ENCODE measurements at regions not wholly inside any gene's neighbourhood (a gene's known extent, or its start where the extent isn't known, plus 50 kb on each side); places are given as distances from the start of the nearest gene placed in this dataset.

DNA sequence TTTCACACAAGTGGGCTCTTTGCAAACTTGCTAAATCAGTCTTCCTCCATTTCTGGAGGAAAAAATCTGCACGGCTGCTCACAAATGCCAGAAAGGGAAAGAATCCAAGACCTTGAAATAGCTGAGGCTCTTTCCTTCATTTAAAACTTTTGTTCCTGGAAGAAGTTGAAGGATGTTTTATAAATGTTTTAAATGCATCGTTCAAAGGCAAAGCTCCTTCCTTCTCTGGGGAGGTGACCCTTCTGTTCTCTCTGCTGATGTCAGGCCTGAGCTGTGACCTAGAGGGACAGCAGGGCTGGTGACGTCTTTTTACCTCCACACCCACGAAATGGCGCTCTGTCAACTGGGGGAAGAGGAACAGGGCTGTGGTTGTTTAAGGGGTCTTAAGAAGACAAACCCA lies 376.4 kb upstream of the ZNF507 start:
- DNase-seq (ENCODE audit: low spot score) = no peak
- TF ChIP-seq, protein P1, sequence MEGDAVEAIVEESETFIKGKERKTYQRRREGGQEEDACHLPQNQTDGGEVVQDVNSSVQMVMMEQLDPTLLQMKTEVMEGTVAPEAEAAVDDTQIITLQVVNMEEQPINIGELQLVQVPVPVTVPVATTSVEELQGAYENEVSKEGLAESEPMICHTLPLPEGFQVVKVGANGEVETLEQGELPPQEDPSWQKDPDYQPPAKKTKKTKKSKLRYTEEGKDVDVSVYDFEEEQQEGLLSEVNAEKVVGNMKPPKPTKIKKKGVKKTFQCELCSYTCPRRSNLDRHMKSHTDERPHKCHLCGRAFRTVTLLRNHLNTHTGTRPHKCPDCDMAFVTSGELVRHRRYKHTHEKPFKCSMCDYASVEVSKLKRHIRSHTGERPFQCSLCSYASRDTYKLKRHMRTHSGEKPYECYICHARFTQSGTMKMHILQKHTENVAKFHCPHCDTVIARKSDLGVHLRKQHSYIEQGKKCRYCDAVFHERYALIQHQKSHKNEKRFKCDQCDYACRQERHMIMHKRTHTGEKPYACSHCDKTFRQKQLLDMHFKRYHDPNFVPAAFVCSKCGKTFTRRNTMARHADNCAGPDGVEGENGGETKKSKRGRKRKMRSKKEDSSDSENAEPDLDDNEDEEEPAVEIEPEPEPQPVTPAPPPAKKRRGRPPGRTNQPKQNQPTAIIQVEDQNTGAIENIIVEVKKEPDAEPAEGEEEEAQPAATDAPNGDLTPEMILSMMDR (IDR thresholded peaks at IDR 0.05) = no peak
- no peak overlapping the region for H3K4me3 Mint-ChIP-seq (ENCODE audit: unreplicated experiment)
- no peaks in the 10 kb centered on the region for H3K4me1 Mint-ChIP-seq (ENCODE audit: low read depth)
- H3K9me3 Mint-ChIP-seq (ENCODE audit: low read depth) = peaks cover 11% of the 10 kb centered on the region
- no peaks in the 10 kb centered on the region for H3K36me3 Mint-ChIP-seq (ENCODE audit: low read depth)
- no peak overlapping the region for H3K27ac Mint-ChIP-seq (ENCODE audit: unreplicated experiment)
- no peaks in the 10 kb centered on the region for H3K27me3 Mint-ChIP-seq (ENCODE audit: low read depth)

DNA sequence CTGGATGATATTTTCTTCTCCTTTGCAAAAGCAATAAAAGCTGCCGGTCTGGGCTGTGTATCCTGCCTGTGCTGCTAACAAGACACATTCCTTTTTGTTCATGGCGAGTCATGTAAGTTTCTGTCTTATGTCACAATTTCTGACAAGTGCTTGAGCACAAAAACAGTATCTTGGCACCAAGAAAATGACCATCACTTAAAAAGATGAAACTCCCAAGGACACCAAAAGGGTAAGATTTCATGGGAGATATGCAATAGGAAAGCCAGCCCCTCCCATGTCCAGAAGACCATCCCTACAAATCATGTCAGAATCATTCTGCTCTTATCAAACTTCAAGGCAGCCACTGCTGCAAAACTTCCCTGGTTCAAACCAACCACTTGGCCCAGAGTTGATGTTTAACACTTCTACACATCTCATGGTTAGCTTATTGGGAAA lies 375.4 kb upstream of the ZNF507 start:
- no peaks in the 10 kb centered on the region for H3K27me3 Mint-ChIP-seq (ENCODE audit: low read depth)
- H3K4me1 Mint-ChIP-seq (ENCODE audit: low read depth) = no peaks in the 10 kb centered on the region
- peaks cover 11% of the 10 kb centered on the region for H3K9me3 Mint-ChIP-seq (ENCODE audit: low read depth)
- H3K27ac Mint-ChIP-seq (ENCODE audit: unreplicated experiment) = no peak overlapping the region
- DNase-seq (ENCODE audit: low spot score) = no peak
- H3K4me3 Mint-ChIP-seq (ENCODE audit: unreplicated experiment) = no peak overlapping the region
- TF ChIP-seq, protein P1 (IDR thresholded peaks at IDR 0.05) = no peak
- H3K36me3 Mint-ChIP-seq (ENCODE audit: low read depth) = no peaks in the 10 kb centered on the region

DNA sequence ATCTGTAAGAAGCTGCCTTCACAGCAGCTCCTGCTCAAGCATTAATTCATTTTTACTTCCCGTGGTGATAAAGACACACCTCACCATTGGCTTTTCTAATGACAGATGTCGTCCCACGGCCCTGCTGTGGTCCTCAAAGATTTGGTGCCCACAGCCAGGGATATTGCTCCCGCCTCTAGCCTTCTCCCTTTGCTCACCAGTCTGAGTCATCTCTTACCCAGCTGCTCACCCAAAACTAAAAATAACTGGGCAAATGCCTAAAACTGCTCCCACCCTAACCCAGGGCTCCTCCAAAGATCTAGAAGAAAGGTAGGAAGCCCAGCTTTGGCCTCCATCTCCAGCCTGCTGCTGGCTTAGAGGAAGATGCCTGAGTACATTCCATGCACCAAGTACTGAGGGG lies 371.1 kb upstream of the ZNF507 start:
- Mint-ChIP-seq H3K36me3 (ENCODE audit: low read depth) (no peaks in the 10 kb centered on the region), H3K4me3 (ENCODE audit: unreplicated experiment) (no peak overlapping the region), H3K27me3 (ENCODE audit: low read depth) (no peaks in the 10 kb centered on the region), H3K27ac (ENCODE audit: unreplicated experiment) (no peak overlapping the region), H3K9me3 (ENCODE audit: low read depth) (peaks cover 19% of the 10 kb centered on the region), H3K4me1 (ENCODE audit: low read depth) (no peaks in the 10 kb centered on the region)
- DNase-seq (ENCODE audit: low spot score) = no peak
- TF ChIP-seq, protein P1 (IDR thresholded peaks at IDR 0.05) = no peak

DNA sequence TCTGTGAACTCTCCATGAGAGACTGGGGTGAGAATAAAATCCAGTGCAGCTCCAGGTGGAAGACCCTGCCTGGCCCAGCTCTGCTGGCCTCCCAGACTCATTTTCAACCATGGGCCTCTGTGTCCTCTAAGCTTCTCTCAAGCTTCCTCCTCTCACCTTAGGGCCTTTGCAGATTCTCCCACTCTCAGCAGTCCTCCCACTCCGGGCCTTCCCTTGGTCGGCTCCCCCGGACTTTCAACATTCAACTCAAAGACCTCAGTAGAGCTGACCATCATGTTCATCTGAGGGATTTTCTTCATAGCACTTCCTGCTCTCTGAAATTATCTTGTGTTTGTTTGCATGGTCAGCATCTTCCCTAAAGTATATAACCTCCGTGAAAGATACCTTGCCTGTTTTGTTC lies 370.5 kb upstream of the ZNF507 start:
- H3K36me3 Mint-ChIP-seq (ENCODE audit: low read depth) = no peaks in the 10 kb centered on the region
- H3K9me3 Mint-ChIP-seq (ENCODE audit: low read depth) = peaks cover 20% of the 10 kb centered on the region
- DNase-seq (ENCODE audit: low spot score) = no peak
- TF ChIP-seq, protein P1 (IDR thresholded peaks at IDR 0.05) = no peak
- no peak overlapping the region for H3K4me3 Mint-ChIP-seq (ENCODE audit: unreplicated experiment)
- no peaks in the 10 kb centered on the region for H3K4me1 Mint-ChIP-seq (ENCODE audit: low read depth)
- H3K27me3 Mint-ChIP-seq (ENCODE audit: low read depth) = no peaks in the 10 kb centered on the region
- H3K27ac Mint-ChIP-seq (ENCODE audit: unreplicated experiment) = no peak overlapping the region

DNA sequence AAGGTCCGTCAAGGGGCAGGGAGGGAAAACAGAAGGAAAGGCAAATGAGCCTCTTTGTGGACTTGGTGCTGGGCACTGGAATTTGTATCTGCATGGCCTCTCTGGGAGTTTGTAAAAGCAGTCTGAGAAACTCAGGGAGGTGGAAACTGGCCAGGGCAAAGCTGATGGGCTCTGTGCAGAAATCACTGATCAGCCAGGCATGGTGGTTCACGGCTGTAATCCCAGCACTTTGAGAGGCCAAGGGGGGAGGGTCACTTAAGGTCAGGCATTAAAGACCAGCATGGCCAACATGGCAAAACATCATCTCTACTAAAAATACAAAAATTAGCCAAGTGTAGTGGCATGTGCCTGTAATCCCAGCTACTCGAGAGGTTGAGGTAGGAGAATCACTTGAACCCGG lies 369.9 kb upstream of the ZNF507 start:
- no peak for DNase-seq (ENCODE audit: low spot score)
- Mint-ChIP-seq H3K4me3 (ENCODE audit: unreplicated experiment) (no peak overlapping the region), H3K27me3 (ENCODE audit: low read depth) (no peaks in the 10 kb centered on the region), H3K36me3 (ENCODE audit: low read depth) (no peaks in the 10 kb centered on the region), H3K9me3 (ENCODE audit: low read depth) (peaks cover 20% of the 10 kb centered on the region), H3K4me1 (ENCODE audit: low read depth) (no peaks in the 10 kb centered on the region), H3K27ac (ENCODE audit: unreplicated experiment) (no peak overlapping the region)
- TF ChIP-seq, protein P1 (IDR thresholded peaks at IDR 0.05) = no peak

Data from chondrocyte (in vitro differentiated cells).